Panc1 (cell line): ENCODE measurements at regions not wholly inside any gene's neighbourhood (a gene's known extent, or its start where the extent isn't known, plus 50 kb on each side); places are given as distances from the start of the nearest gene placed in this dataset.

Experiments
- CTCF ChIP-seq: fragments of 450-650 bp; IDR thresholded peaks from 2 replicates; pipeline ENCODE4 v1.5.1; 2017; ENCODE audit warnings: mild to moderate bottlenecking
- REST ChIP-seq, 2 experiments: IDR thresholded peaks; 2 replicates each; pipeline ENCODE4 v1.6.1; 2011 to 2012; ENCODE audit warnings: low read depth in 2 of 2, control low read depth in 1 of 2, low read length in 1 of 2, mild to moderate bottlenecking in 1 of 2, moderate library complexity in 1 of 2; ENCODE audit not compliant: insufficient read depth in 1 of 2

GRCh38 chr13:88729605-88730004, 1058.4 kb downstream of the SLITRK5 start:
- TF ChIP-seq CTCF (no peak), REST (IDR thresholded peaks at IDR 0.05; ENCODE audit: insufficient read depth in 1 of 2, low read depth in 2 of 2, low read length in 1 of 2) (no peak)
